ENCODE measurements at regions not wholly inside any gene's neighbourhood (a gene's known extent, or its start where the extent isn't known, plus 50 kb on each side); places are given as distances from the start of the nearest gene placed in this dataset.

DNA sequence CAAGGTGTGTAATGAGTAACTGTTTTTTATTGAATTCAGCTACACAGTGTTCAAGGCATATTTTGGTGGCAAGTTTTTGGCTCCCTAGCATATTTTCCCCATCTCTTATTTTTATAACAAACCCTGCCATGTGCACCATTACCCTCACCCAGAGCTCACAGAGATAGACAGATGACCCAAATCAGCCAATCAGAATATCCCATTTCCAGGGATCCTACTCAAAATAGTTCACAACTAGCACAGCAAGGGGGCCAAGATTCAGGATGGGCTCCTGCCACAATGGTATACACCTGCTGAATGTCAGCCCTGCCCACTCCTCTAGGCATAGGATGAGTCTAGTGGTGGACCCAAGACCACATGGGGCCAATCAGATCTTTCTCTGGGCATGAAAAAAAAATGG is 78.8 kb upstream of the SETMAR start:
- no peaks in the 10 kb centered on the region for H3K4me1 ChIP-seq (replicated peaks)
- H3K27ac ChIP-seq: no peak overlapping the region
- no peaks in the 10 kb centered on the region for H3K27me3 ChIP-seq (replicated peaks; ENCODE audit: insufficient read depth)
- no peaks in the 10 kb centered on the region for H3K36me3 ChIP-seq
- TF ChIP-seq, protein P1, sequence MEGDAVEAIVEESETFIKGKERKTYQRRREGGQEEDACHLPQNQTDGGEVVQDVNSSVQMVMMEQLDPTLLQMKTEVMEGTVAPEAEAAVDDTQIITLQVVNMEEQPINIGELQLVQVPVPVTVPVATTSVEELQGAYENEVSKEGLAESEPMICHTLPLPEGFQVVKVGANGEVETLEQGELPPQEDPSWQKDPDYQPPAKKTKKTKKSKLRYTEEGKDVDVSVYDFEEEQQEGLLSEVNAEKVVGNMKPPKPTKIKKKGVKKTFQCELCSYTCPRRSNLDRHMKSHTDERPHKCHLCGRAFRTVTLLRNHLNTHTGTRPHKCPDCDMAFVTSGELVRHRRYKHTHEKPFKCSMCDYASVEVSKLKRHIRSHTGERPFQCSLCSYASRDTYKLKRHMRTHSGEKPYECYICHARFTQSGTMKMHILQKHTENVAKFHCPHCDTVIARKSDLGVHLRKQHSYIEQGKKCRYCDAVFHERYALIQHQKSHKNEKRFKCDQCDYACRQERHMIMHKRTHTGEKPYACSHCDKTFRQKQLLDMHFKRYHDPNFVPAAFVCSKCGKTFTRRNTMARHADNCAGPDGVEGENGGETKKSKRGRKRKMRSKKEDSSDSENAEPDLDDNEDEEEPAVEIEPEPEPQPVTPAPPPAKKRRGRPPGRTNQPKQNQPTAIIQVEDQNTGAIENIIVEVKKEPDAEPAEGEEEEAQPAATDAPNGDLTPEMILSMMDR (IDR thresholded peaks at IDR 0.05): no peak
- TF ChIP-seq POLR2AphosphoS5 (IDR thresholded peaks at IDR 0.05): no peak
- TF ChIP-seq POLR2A (IDR thresholded peaks at IDR 0.05): no peak
- intact Hi-C loops (cut with DNase I): no loop called here
- H3K9me3 ChIP-seq: no peaks in the 10 kb centered on the region
- no peak overlapping the region for H3K4me3 ChIP-seq
- DNase-seq (ENCODE audit: low spot score): no peak

DNA sequence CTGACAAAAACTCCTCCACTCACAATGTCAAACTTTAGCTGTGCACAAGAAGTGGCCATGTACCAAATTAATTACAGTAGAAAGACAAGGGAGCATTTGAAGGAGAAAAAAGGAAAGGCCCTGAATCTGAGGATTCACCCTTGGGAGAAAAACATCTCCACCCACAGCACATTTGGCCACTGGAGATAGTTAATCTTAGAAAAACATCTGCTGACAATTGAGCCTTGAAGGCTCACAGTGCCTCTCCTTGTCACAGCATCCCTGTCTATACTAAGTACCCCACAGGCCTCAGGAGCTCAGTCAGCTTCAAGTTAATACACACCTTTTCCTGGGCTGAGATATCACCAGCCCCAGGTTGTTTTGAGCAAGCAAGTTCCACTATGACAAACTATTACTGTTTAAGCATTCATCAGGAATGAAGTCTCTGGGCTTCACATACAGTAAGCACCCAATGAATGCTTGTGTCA is 78.1 kb upstream of the SETMAR start:
- H3K9me3 ChIP-seq: no peaks in the 10 kb centered on the region
- H3K27me3 ChIP-seq (replicated peaks; ENCODE audit: insufficient read depth): no peaks in the 10 kb centered on the region
- H3K4me1 ChIP-seq (replicated peaks): no peaks in the 10 kb centered on the region
- no peak overlapping the region for H3K27ac ChIP-seq
- intact Hi-C loops (cut with DNase I): no loop called here
- H3K4me3 ChIP-seq: no peak overlapping the region
- no peaks in the 10 kb centered on the region for H3K36me3 ChIP-seq
- TF ChIP-seq POLR2AphosphoS5 (IDR thresholded peaks at IDR 0.05): no peak
- TF ChIP-seq POLR2A (IDR thresholded peaks at IDR 0.05): no peak
- TF ChIP-seq, protein P1 (IDR thresholded peaks at IDR 0.05): no peak
- no peak for DNase-seq (ENCODE audit: low spot score)

DNA sequence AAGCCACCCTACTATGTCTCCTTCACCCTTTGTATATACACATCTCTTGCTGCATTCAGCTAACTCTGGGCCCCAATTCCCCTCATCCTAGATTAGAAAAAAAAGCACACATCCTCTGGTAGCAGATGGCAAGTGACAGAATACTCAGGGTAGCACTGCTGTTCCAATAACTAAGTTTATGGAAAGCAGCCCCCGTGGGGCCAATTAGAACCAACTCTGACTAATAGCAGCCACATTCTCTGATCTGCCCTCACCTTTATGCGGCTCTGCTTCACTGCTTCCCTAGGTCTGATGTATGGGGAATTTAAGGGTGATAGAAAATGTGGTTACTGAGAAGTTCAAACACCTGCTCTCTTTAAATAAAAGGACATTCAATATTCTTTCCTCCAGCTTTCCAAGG is 74.9 kb upstream of the SETMAR start:
- no peaks in the 10 kb centered on the region for H3K4me1 ChIP-seq (replicated peaks)
- intact Hi-C loops (cut with DNase I): no loop called here
- no peaks in the 10 kb centered on the region for H3K27me3 ChIP-seq (replicated peaks; ENCODE audit: insufficient read depth)
- 74% methylated on average over 2 of the region's 2 CpGs for WGBS
- H3K27ac ChIP-seq: no peak overlapping the region
- DNase-seq (ENCODE audit: low spot score): no peak
- H3K4me3 ChIP-seq: no peak overlapping the region
- TF ChIP-seq, protein P1 (IDR thresholded peaks at IDR 0.05): no peak
- TF ChIP-seq POLR2AphosphoS5 (IDR thresholded peaks at IDR 0.05) (no peak), POLR2A (IDR thresholded peaks at IDR 0.05) (no peak)
- no peaks in the 10 kb centered on the region for H3K9me3 ChIP-seq
- H3K36me3 ChIP-seq: no peaks in the 10 kb centered on the region

DNA sequence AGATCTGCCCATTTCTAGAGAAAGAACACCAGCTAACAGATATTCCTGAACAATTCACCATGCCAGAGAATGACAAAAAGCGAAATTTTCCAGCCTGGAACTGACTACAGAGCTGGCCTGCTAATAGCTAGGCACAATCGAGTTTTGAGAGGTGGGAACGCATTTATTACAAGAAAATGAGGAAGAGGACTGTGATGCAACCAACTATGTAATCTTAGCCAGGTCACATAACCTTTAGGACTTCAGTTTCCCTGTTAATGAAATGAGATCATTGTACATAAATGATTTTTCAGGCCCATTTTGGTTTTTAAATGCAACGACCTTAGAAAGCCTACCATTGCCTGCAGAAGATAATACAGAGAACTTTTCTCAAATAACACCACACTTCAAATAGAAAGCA is 72.1 kb upstream of the SETMAR start:
- intact Hi-C loops (cut with DNase I): no loop called here
- Histone ChIP-seq H3K9me3 (no peaks in the 10 kb centered on the region), H3K4me3 (no peak overlapping the region), H3K27ac (no peak overlapping the region), H3K4me1 (replicated peaks) (no peaks in the 10 kb centered on the region), H3K36me3 (no peaks in the 10 kb centered on the region), H3K27me3 (replicated peaks; ENCODE audit: insufficient read depth) (no peaks in the 10 kb centered on the region)
- 48% methylated on average over 4 of the region's 4 CpGs for WGBS
- no peak for DNase-seq (ENCODE audit: low spot score)
- TF ChIP-seq POLR2AphosphoS5 (IDR thresholded peaks at IDR 0.05) (no peak), POLR2A (IDR thresholded peaks at IDR 0.05) (no peak)
- TF ChIP-seq, protein P1 (IDR thresholded peaks at IDR 0.05): no peak

DNA sequence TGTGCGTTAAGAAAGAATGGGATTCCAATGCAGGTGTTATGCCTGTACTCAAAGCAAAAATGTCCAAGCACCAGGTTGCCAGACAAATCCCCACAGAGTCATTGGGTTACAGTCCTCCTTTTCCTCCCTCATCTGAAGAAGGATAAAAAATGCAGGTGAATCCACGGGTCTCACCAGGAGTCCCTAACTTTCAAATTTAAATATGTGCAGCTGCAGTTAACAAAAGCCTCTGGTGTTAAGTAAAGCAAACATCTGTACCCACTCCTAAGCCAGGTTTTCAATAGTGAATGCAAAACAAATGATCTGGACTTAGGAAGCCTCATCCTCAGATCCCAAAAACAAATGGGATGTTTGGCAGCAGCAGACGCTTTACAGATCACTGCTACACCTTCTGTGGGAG is 70.4 kb upstream of the SETMAR start:
- H3K9me3 ChIP-seq: no peaks in the 10 kb centered on the region
- 53% methylated on average over 3 of the region's 3 CpGs for WGBS
- TF ChIP-seq POLR2A (IDR thresholded peaks at IDR 0.05) (no peak), POLR2AphosphoS5 (IDR thresholded peaks at IDR 0.05) (no peak)
- TF ChIP-seq, protein P1 (IDR thresholded peaks at IDR 0.05): no peak
- intact Hi-C loops (cut with DNase I): no loop called here
- H3K27me3 ChIP-seq (replicated peaks; ENCODE audit: insufficient read depth): no peaks in the 10 kb centered on the region
- H3K36me3 ChIP-seq: no peaks in the 10 kb centered on the region
- no peak overlapping the region for H3K27ac ChIP-seq
- DNase-seq (ENCODE audit: low spot score): no peak
- H3K4me3 ChIP-seq: no peak overlapping the region
- H3K4me1 ChIP-seq (replicated peaks): no peaks in the 10 kb centered on the region
